Occipital lobe (tissue), 2 donors: ENCODE measurements at regions not wholly inside any gene's neighbourhood (a gene's known extent, or its start where the extent isn't known, plus 50 kb on each side); places are given as distances from the start of the nearest gene placed in this dataset. TPM values are rescaled to one million over a fixed set of nuclear protein-coding genes. Genes with fewer than 3 reads are reported as not detected.

Experiments
- DNase-seq: peaks from one replicate; lab custom pipeline; 2025; lab: John Stamatoyannopoulos, UW
- small RNA-seq: library from RNA; depleted of rRNA; stranded (forward); fragments of <200 nt; gene quantifications from one replicate; pipeline ENCODE3, GENCODE V24; 2014

DNA sequence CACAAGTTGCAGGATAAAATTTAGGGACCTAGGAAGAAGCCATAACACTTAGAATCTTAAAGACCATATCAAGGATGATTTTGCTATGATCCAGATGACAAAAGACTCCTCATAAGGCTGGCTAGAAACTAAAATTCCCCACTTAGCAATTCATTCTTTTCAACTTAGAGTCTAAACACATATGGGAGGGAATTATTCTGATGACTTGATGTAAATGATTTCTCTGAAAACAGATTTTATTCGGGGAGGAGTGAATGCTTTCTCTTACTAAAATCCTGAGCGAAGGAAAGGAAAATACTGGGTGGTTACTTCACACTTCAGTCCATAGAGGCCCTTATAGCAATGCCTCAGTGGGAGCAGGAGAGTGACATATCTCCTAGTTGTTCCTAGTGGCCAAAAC lies 138.7 kb upstream of the SORCS1 start:
- DNase-seq = no peak

DNA sequence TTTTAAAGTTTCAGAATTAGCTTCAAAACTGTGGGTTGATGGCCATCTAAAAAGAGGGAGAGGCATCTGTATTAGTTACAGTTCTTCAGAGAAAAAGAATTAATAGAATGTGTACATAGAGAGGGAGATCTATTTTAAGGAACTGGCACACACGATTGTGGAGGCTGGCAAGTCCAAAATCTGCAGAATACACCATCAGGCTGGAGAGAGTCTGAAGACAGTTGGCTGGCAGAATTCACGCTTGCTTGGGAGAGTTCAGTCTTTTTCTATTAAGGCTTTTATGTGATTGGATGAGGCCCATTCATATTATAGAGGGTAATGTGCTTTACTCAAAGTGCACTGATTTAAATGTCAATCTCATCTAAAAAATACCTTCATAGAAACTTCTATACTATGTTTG lies 135.1 kb upstream of the SORCS1 start:
- DNase-seq = no peak

DNA sequence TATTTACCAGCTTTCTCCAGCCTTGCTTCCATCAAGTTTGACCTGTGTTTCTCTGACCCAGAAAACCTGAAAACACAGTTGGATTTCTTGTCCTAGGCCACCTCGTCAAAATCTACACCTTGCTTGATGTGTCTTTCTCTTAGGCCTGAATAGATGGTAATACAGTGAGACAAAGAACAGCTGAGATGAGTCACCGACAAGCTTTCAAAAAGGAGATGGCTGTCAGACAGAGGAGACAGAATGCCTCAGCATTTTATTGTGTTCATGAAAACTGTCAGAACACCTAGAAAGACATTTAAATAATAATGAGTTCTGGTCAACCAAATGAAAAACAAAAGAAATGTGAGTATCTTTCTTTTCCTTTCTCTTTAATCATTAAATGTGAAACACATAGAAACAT lies 119.7 kb upstream of the SORCS1 start:
- DNase-seq = no peak

DNA sequence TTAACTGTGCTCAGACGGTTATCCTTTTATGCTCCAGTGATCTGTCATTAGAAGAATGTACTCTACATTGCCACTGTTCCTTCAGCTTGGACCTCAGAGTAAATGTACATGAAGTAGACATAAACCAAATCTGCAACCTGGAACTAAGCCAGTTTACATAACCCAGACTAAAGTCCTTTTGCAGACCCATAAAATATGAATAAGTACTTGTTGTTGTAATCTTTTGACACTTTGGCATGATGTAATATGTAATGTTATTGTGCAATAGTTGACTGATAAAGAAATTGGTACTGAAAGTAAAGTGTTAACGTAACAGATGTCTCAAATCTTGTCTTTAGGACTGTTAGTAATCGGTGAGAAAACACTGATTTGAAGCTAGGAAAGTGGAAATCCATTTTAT lies 115.8 kb upstream of the SORCS1 start:
- DNase-seq = no peak

DNA sequence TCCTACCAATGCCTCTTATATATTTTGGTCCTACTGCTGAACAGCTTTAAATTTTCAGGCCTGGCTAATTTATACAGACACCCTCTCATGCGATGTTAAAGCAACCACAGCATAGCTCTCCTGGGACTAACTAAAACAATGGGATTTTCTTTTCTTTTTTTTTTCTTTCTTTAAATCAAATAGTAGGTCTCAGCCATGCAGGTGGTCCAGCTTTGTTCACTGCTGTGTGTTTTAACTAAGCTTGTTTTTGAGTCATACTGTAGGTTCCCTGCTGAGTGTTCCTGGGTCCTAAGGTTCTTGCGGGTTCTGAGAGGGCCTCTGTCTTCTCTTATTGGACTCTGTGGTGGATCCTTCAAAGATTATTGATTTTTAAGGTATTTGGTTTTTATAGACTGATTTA lies 113.1 kb upstream of the SORCS1 start:
- DNase-seq = no peak

DNA sequence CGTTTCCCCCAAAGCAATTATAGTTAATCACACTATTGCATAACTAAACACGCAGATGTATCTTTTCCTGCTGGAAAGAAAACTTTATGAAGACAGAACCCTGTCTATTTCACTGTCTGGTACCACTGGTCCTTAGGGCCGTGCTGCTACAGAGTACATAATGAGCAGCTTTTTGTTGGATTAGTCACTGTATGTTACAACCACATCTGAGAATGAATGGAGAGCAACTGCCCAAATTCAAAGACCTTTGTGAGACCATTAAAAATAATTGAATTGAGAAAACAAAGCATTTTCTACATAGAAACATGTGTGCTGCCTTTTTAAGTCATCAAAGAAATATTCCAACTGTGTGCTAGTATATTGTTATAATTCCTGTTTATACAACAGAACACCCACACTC lies 111.3 kb upstream of the SORCS1 start:
- no peak for DNase-seq

DNA sequence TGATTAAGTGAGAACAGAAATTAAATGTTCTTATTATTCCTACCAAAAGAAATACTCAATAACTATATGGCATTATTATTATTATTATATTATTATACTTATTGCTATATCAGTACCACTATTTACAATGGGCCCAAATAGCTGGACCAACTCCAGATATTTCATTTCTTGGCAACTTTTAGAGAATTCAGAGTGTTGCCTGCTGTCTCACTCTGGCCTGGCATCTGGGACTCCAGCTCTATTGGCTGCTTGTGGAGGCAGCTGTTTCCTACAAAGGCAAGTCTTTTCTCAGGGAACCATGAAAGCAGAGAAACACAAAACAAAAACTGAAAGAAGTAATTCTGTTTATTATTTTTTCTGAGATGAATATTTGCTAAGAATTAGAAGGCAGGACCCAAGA lies 105.1 kb upstream of the SORCS1 start:
- no peak for DNase-seq

DNA sequence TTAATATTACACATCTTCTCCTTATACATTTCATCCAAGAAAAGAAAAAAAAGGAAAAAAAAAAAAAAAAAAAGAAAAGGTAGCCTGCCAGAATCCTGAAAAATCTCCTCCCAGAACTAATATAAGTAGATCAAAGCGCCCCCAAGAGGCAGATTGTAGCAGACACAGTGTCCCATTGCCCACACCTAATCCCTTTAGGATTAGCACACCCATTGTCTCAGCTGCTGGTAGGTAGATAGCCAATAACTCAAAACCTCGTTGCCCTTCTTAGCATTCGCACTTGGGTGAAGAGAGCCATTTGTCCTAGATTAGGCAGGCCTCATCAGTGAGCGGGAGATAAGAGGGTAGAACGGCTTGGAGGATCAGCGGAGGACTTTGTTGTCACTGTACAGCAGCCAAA lies 100.2 kb upstream of the SORCS1 start:
- no peak for DNase-seq

DNA sequence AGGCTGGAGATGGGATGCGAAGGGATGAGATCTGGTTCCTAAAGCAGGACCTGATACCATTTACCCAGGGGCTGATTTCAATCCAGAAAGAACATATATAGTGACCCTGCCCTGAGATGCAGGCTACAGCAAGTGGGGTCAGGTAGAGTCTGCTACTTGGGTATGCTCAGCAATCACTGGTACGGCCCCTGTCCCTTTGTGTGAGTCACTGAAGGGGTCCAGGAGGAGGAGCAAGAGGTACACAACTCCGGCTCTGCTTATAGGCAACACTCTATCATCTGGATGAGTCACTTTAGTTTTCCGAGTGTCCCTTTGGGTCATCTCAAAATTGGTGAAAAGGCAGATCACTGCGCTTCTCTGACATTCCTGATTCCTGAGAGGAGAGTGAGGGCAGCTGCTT lies 79.6 kb upstream of the SORCS1 start:
- DNase-seq = no peak

DNA sequence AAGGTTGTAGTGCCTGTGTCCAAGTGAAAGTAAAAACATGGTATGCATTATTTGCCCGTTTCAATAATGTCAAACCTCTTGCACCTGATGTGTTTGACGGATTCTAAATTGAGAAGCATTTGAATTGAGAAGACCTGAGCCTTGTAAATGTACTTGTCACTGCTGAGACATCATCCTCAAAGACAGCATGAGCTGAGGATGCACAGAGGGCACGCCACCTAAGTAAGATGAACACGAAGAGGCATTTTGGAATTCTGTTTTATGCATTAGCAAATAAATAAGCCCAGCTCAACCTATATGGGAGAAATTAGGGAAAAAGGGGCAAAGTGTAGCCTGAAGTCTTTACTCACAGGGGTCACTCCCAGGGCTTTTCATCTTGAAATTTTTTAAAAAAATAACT lies 73.8 kb upstream of the SORCS1 start:
- DNase-seq = no peak

DNA sequence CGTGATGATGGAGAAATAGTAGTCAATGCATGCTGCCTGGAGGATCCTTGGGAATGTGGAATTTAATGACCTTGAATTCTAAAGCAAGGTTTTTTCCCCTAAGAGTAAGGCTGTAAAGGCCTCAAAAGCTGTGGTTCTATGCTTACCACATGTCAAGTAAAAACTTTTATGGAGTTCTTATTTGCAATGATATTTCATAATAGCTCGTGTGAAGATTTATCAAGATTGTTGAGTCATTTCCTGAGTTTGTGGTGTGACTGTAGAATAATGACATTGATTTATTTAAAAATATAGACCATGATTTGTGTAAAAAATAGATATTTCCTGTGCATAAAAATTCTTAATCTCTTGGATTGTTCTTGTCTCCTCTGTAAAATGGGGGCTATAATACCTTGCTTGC lies 67.5 kb upstream of the SORCS1 start:
- DNase-seq = no peak

DNA sequence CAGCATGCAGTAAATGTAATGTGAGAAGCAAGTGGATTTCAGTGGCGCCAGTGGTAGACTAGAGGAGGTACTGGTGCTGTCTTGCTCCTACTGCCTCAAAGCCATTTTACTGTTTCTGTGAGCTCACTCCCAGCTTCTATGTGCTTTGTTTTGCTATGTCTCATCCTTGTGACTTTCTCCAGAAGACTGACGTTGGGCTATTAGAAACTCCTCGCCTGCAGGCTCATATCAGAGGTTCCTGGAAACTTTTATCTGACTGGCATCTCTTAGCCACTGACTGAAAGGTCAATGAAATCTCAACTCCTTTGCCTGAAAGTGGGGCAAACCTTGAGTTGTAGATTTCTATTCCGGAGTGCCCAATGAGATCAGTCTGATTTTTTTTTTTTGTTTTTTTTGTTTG lies 66.4 kb upstream of the SORCS1 start:
- DNase-seq = no peak

DNA sequence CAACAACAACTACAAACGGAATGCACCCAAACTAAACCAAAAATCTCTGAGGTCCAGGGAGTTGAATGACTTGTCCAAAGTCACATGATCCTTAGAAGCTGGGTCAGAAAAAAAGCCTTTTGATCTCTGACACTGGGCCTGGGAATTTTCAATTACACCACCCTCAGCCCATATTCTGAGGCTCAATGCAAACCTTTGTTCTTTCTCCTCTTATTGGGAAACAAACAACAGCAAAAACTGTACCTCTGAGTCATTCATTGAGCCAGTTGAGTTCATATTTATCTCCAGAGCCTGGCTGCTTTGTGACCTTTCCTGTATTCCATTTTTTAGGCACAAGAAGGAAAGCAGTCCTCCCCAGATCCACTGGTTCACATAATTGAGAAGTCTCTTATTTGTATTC lies 51.2 kb upstream of the SORCS1 start:
- DNase-seq = no peak

Small RNAs in the stretch of these regions (small RNA-seq; reads per million reads assigned to genes)
- gene AL390123.1 (not detected), gene RNA5SP326 (not detected), gene RNU5B-6P (2.2 reads per million, percentile 84 among the genes with 10 or more reads in this experiment), gene RNU6-839P (not detected)
